GM21390 (cell line): ENCODE measurements at regions not wholly inside any gene's neighbourhood (a gene's known extent, or its start where the extent isn't known, plus 50 kb on each side); places are given as distances from the start of the nearest gene placed in this dataset.
A peak's percentile ranks its signal among the peaks of the same experiment; 100 is the strongest.

Experiments
- ATAC-seq: cut with Tn5 transposase; IDR thresholded peaks from one replicate; pipeline ENCODE4 v1.9.1; 2021; ENCODE audit not compliant: unreplicated experiment

DNA sequence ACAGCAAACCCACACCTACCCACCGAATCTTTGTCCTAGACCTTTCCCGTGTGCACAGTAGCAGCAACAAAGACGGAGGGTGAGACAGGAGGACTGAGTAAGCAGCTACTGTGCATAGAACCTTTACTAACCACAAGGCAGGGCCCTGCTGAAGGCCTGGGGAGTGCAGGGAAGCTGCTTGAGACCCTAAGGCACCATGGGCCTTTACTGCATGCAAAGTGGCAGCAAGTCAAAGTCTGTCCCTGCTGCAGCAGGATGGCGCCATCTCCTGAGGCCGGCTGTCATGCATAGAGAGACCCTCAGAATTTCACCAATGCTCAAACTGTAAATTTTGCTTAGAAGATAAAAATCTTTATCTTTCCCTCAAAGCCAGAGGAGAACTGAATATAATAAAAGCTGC is 610.5 kb downstream of the ACTR3B start:
- ATAC-seq = no peak

DNA sequence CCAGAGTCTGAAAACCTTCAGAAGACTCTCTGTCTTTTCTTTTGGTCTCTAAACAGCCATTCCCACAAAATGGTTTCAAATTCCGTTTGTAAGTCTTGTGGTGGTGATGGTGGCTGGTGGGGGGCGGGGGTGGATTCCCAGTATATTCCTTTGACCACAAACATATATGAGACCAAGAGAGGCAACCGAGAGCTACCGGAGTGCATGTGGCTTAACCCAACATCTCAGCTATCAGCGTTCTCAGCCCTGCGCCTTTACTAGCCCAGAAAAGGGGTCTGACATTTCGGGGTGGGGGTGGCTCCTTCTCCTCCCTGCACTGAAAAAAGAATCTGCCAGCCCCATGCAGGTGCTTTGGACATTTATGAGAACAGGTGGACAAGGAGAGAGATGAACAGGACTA is 621.1 kb downstream of the ACTR3B start:
- ATAC-seq = no peak

DNA sequence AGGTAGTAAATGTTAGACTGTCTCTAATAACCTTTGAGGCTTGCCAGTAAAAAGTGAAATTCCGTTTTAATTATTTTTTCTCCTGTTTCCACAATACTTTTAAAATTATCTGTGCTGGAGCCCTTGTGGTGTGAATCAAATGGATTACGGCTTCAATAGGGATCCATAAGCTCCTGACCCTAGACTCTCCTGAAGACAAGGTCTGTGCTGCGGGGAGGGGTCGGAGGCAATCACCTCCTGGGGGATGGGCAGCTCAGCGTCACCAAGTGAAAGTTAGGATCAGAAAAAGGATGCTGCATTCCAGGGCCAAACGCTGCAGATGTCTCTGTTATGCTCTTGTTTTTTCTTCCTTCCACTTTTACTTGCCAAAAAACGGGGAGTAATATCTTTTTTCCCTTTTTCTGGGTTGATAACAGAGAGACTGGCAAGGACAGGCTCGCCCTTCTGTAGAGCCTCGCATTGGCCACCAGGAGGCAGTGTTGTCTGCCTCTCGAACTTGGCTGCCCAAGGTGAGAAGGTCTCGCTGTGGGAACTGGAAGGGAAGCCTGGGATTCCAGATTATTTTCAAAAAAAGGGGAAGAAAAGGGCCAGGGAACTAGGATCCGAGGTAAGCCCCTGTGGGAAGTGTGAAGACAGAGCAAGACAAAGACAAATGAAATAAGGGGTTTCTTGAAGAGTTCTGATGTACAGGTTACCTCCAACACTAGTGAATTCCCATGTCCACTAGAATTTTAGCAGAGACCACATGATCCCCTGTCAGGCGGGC is 621.9 kb downstream of the ACTR3B start:
- ATAC-seq = peak; percentile 94

DNA sequence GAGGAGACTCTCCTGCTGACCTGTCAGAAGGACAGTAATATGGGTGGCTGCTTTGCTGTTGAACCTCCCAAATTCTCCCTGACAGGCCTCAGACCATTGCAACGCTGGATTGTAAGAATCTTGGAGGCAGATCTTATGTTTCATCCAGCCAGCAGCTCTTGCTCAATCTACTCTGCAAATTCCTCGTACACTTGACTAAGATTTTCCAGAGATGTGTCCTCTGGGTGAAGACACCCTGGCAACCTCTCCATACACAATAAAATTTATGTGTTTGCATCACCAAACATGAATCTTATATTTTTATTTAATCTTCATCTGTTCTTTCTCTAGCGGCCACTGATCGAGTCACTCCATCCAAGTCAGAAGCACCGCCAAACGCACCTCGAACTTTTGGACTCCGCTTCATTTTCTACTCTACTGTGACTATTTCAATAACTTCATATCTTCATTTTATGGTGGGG is 623.1 kb downstream of the ACTR3B start:
- no peak for ATAC-seq

DNA sequence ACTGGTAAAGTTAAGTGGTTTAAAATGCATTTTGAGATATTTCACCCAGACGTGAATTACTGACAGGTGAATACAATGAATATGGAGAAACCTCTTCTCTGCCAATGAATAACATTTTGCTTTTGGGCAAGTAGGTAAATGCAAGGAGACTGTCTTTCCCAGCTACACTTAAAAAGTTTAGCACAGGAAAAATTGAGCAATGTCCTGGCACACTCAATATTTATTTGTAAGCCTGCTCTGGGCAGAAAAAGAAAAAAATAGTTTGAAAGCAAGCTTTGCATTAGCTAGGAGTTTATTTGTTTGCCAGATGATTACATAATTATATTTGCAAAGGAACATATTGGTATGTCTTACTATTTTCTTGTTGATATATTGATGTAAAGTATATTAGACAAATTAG is 624.2 kb downstream of the ACTR3B start:
- no peak for ATAC-seq

DNA sequence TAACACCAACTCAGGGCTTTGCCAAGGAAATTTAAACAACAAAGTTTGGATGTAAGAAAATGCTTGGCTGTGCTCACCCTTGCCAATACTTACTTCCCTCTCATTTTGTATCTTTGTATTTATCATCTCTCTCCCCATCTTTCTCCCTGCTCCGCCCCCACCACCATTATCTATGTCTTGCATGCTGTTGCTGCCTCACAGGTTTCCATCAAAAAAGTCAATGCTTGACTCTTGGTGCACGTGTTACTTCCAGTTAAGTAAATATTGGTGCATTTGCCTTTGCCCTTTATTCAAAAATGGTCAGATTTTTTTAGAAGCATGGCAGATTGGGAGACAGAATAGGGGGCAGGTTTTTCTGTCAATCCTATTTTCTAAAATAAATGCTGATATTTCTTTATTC is 626.0 kb downstream of the ACTR3B start:
- no peak for ATAC-seq

DNA sequence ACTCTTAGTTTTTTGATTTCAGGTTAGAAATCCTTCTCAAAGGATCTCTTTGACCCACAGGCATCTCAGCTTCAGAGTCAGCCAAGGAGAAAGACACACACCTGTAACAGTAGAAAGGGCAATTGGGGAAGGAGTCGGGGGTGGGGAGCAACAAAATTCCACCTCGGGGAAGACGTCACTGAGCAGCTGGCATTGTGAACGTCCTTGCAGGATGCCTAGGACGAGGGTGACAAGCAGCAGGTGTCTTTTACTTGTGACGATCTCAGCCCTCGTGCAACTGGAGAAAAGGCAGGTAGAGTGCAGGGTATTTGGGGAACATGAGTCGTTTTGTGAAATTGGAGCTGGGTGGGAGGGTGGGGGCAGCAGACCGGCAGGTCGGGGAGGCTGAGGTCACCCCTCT is 627.0 kb downstream of the ACTR3B start:
- ATAC-seq = no peak

DNA sequence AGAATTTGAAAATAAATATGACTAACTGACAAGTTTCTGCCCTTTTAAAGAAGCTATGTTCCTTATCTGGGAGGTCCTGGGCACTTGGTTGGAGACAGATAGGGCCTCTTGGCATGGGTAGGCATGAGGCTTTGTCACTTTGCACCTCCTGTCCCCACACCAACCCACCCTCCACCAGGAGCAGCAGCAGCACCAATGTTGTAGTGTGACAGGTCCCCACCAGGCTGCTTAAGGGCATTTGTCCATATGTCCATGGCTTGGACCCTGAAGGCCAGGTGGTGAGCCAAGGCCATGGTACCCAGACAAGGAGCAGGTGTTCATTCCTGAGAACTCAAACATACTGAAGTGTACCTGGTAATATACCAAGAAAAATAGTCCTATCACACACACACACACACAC is 629.1 kb downstream of the ACTR3B start:
- no peak for ATAC-seq

DNA sequence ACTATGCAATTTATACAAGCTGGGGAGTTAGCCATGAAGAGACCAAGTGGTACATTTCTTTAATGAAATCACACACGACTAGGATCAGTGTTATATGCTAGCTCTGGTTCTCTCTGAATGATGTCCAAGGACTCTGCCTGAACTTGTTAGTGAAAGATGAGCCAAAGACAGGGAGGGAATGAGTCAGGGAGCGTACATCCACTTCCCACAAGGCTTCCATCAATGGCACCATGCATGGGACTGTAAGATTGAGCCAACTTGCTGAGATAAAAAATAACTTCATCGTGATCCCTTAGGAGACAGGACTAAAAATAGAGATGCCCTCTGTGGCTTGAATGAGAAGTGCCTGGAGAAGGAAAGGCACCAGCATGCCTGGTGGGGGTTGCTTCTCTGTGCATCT is 629.7 kb downstream of the ACTR3B start:
- ATAC-seq = no peak

DNA sequence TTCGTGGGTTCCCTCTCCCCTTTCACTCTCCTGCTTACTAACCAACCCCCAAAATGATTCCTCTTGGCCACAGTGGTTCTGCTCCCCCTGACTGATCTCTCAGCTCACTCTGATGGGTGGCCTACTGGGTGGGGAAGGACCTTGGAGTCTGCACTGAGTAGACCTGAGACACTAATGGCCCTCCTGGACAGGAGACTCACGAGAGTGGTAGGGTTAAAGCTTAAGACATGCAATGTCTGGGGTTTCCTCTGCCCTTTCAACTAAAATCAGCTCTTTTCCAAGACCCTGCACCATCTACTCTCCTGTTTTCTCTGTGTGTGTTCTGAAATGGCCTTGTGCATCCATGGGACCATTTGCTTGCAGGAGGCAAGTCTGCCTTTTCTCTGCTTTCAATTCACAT is 631.4 kb downstream of the ACTR3B start:
- ATAC-seq = no peak

DNA sequence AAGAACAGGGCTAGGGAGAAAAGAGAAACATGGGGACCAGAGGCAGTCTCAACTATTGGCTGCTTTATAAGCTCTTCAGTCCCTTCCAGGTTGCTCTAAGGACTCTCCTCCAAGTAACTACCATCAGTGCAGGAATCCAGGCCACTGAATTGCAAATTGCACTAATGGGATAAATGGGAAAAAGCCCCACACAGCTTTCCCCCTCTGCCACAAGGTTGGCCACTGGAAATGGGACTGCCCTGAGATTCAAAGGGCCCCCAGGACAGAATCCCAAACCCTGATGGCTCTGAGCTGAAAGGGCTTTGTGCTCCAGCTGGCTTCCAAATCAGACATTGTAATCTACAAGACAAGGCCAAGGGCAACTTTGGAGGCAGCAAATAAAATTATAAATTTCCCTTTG is 633.2 kb downstream of the ACTR3B start:
- ATAC-seq = no peak

DNA sequence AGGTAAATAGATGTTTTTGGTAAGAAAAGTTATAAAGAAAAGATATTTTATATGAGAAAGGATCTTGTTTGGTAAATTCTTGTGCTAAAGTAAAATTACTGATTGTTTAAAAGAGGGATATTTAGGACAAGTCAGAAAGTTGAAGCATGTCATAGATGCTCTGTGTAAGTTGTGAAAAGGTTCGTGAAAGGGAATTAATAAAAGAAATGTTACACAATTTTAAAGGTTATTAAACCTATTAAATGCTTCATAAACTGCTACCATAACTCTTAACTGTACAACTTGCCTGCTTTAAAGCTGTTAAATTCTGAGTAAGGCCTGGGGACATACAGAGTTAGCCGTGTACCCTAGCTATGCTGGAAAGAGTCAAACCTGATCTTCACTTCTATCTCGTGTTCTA is 634.1 kb downstream of the ACTR3B start:
- ATAC-seq = no peak

DNA sequence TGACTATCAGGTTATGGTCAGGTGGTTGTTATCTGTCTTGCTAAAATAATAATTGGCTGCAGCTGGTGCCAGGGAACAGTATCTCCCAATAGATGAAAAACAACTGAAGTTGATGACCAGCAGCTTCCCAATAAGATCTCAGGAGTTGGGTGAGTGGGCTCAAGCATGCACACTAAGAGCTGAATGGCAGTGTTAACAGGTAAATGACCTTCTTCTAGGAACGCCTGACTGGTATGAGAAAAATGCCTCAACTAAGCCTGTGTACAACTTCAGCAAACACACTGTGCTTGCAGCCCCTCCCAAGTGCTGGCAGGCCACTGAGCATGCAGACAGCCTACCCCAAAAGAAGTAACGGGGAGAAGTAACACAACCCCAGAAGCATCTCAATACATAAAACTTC is 636.9 kb downstream of the ACTR3B start:
- no peak for ATAC-seq

DNA sequence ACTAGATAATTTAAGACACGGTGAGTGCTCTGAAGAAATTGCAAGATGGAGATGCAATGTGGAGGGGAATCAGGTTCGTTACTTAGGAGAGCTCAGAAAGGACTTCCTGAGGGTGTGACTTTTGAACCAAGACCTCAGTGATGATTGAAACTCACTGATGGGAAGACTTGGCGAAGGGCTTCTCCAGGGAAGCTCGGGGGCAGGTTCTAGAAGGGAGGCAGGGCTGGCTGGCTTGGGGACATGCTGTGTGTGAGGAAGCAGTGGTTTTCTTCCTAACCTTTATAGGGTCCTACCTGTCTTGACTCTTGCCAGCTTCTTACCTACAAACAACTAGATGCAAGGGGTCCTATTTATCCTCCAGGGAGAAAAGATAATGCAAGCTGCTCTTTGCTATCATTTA is 637.9 kb downstream of the ACTR3B start:
- no peak for ATAC-seq

DNA sequence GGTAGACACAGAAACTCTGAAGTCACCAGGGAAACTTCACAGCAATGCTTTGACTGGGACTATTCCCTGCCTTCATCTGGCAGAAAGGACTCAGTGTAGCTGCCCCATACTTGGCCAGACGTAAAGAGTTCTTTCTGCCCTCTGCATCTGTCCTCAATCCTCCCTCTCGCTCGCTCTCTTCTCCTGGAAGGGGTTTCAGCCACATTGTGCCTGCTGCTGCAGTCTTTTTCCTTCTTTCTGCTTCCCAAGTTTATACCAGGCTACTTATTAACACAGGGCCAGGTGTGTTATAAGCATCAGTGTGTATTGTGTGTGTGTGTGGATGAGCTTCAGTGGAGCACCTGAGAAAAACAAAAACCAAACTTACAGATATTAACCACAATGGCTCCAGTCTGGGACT is 638.4 kb downstream of the ACTR3B start:
- ATAC-seq = no peak

DNA sequence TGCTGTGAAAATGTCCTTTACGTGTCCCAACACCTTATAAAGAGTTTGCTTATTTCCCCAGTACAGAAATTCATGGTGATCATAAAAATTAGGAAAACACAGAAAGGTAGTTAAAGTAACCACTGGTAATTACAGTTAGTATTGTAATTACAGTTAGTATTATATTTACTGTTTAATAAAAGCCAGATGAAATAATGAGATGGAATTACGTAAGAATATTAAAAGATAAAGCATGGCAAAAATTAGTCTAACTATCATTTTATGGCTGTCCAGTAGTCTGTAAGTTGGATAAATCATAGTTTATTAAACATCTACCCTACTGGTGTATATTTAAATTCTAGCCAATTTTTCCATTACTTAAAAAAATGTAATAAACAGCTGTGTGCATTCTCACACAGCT is 638.8 kb downstream of the ACTR3B start:
- no peak for ATAC-seq

DNA sequence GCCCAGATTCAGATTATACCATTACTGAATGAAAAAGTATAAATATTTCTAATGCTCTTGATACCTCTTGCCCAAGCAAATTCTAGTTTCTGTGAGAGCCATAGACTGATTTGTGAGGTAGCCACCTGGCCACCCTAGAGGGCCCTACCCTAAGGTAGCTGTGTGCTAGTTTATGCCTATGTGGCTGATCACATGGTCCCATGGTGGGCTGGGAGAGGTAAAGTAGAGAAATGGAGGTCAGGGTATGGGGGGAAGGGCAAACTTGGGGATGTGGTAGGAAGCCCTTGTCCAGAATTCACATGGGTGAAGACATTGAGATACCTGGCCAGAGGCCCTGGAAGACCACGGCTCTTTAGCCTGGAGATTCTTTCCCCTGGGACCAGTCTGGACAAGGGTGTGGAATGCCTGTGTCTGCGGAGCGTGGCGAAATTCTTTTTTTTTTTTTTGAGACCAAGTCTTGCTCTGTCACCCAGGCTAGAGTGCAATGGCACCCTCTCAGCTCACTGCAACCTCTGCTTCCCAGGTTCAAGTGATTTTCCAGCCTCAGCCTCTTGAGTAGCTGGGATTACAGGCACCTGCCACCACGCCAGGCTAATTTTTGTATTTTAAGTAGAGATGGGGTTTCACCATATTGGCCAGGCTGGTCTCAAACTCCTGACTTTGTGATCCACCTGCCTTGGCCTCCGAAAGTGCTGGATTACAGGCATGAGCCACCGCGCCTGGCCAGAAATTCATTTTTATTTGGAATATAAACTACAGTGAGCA is 639.4 kb downstream of the ACTR3B start:
- ATAC-seq = no peak

DNA sequence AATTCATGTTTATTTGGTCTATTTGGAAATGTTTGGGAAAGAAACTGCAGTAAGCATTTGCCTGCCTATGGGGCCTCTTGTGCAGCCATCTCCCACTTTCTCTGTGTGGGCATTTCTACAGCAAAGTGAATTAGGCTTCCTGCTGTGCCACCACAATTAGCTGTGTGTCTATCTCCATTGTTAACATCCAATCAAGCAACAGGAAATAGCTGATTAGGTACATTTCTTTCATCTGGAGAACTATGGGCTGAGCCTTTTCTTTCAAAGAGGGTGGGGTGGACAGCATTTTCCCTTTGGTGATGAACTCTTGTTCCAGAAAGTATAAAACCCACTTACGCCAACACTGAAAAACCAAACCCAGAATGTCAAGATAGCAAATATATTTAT is 640.0 kb downstream of the ACTR3B start:
- no peak for ATAC-seq

DNA sequence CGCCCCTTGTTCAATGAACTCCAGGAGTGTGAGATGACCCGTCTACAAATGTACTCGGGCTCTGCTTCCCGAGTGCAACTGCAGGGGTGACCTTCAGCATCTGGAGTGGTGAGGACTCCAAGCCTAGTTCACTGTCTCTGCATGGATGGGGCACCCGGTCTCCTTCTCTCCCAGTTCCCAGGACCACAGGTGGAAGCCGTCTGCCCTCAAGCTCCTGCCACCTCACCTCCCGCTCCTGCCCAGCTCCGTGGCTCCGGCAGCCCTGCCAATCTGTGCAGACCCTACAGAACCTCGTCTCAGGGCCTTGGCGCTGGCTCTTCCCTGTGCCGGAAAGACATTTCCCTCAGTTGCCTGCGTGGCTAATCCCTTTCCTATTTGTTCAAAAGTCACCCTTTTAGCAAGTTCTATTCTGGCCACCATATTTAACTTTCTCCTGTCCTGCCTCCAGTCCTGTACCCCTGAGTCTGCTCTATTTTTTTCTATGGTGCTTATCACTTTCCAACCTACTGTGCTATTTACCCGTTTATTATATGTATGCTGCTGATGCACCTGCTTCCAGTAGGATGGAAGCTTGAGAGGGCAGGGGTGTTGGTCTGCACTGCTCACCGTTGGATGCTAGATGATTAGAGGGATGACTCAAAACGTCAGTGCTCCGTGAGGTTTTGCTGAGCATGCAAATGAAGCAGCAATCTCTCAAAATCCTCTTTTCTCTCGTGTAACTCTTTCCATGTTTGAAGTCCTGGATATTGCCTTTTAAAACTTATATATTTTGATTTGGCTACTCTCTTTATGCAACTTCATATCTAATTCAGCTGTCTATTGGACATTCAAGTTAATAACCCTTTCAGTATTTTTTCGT is 641.4 kb downstream of the ACTR3B start:
- no peak for ATAC-seq

DNA sequence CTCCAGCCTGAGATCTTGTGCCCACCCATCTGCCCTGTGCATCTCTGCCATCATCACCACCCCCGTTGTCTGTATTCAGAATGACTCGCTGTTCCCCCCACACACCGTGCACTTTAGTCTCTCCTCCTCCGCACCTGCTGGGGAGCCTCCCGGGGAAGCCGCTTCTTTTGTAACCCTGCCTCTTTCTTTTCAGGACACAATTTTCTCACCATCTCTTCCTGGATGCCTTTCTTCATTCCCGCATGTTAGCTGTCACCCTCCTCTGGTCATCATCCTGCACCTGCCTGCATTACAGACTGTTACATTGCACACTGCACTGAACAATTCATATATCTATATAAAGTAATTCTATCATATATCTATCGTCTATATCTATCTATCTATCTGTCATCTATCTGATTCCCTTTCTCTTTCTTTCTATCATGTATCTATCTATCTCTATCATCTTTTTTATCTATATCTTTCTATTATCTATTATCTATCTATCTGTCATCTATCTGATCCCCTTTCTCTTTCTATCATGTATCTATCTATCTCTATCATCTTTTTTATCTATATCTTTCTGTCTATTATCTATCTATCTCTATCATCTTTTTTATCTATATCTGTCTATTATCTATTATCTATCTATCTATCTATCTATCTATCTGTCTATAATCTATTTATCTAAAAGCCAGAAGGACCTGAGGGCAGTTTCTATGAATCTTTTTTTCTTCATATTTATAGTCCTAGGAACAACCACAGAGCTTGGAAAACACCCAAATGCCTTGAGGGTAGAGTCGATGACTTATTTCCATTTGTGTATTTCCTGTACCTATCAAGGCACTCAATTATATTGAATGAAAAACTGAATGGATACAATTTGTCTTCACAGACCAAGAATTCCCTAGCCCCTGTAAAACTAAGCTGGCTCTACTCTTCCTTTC is 642.5 kb downstream of the ACTR3B start:
- ATAC-seq = no peak
